Right atrium auricular region (tissue), 2 donors: ENCODE measurements at regions not wholly inside any gene's neighbourhood (a gene's known extent, or its start where the extent isn't known, plus 50 kb on each side); places are given as distances from the start of the nearest gene placed in this dataset.

Experiments
- DNase-seq: peaks from one replicate; pipeline ENCODE4 v3.0.0-alpha.2; 2019; ENCODE audit warnings: low spot score
- H3K27ac ChIP-seq, 2 donors: fragments of 200-600 bp; sonication (generic); 1 replicate in 1 of 2; 2 replicates in 1 of 2; pipeline ENCODE4 v1.5.1; 2016 to 2019
- H3K27me3 ChIP-seq, 2 donors: fragments of 200-600 bp; sonication (generic); one replicate each; pipeline versions ENCODE4 v1.5.1 to v1.6.0; 2017 to 2019
- H3K36me3 ChIP-seq: fragments of 200-600 bp; sonication (generic); one replicate; pipeline ENCODE4 v1.5.1; 2016
- H3K4me1 ChIP-seq, 2 donors: fragments of 200-600 bp; sonication (generic); one replicate each; pipeline versions ENCODE4 v1.5.1 to v1.6.0; 2017 to 2019
- H3K4me3 ChIP-seq, 2 donors: fragments of 200-600 bp; sonication (generic); 1 replicate in 1 of 2; 2 replicates in 1 of 2; pipeline ENCODE4 v1.5.1; 2017 to 2019; ENCODE audit warnings: mild to moderate bottlenecking in 1 of 2, moderate library complexity in 1 of 2
- H3K9me3 ChIP-seq, 2 donors: fragments of 200-600 bp; sonication (generic); one replicate each; pipeline ENCODE4 v1.5.1; 2019
- CTCF ChIP-seq, 2 donors: fragments of 200-600 bp; sonication (generic); IDR thresholded peaks; one replicate each; pipeline ENCODE4 v1.5.1; 2019; ENCODE audit warnings: antibody characterized with exemption in 2 of 2

GRCh38 chr6:15798533-15799255 is 135.9 kb upstream of the DTNBP1 start:
- peaks cover 0 to 20% of the 10 kb centered on the region in 2 donors for H3K4me1 ChIP-seq
- DNase-seq = no peak
- TF ChIP-seq CTCF (IDR thresholded peaks at IDR 0.05) = no peak
- no peak overlapping the region for H3K27ac ChIP-seq
- H3K9me3 ChIP-seq = peaks cover 0 to 4% of the 10 kb centered on the region in 2 donors
- no peak overlapping the region for H3K4me3 ChIP-seq
- no peaks in the 10 kb centered on the region for H3K36me3 ChIP-seq
- no peaks in the 10 kb centered on the region for H3K27me3 ChIP-seq

GRCh38 chr6:15796844-15797243 is 134.0 kb upstream of the DTNBP1 start:
- TF ChIP-seq CTCF (IDR thresholded peaks at IDR 0.05) = no peak
- Histone ChIP-seq H3K27ac (peak overlapping the region; percentile 69 to 81), H3K4me3 (no peak overlapping the region), H3K36me3 (no peaks in the 10 kb centered on the region), H3K9me3 (peaks cover 0 to 4% of the 10 kb centered on the region in 2 donors), H3K27me3 (no peaks in the 10 kb centered on the region), H3K4me1 (peaks cover 0 to 24% of the 10 kb centered on the region in 2 donors)
- DNase-seq = no peak

GRCh38 chr6:15796130-15796771 is 133.4 kb upstream of the DTNBP1 start:
- Histone ChIP-seq H3K36me3 (no peaks in the 10 kb centered on the region), H3K27ac (peak overlapping the region; percentile 69 to 81), H3K4me3 (no peak overlapping the region), H3K4me1 (peaks cover 0 to 24% of the 10 kb centered on the region in 2 donors), H3K9me3 (peaks cover 0 to 4% of the 10 kb centered on the region in 2 donors), H3K27me3 (no peaks in the 10 kb centered on the region)
- DNase-seq = no peak
- TF ChIP-seq CTCF (IDR thresholded peaks at IDR 0.05) = no peak

GRCh38 chr6:15793826-15794225 is 131.0 kb upstream of the DTNBP1 start:
- Histone ChIP-seq H3K9me3 (peaks cover 0 to 4% of the 10 kb centered on the region in 2 donors), H3K36me3 (no peaks in the 10 kb centered on the region), H3K27me3 (no peaks in the 10 kb centered on the region), H3K27ac (peak overlapping the region; percentile 46 to 70), H3K4me3 (no peak overlapping the region), H3K4me1 (peaks cover 0 to 24% of the 10 kb centered on the region in 2 donors)
- DNase-seq = no peak
- no peak for TF ChIP-seq CTCF (IDR thresholded peaks at IDR 0.05)

GRCh38 chr6:15793288-15793687 is 130.5 kb upstream of the DTNBP1 start:
- H3K4me3 ChIP-seq = no peak overlapping the region
- DNase-seq = no peak
- peaks cover 0 to 24% of the 10 kb centered on the region in 2 donors for H3K4me1 ChIP-seq
- H3K27ac ChIP-seq = peak overlapping the region in 1 of 2 donors; percentile 70
- no peak for TF ChIP-seq CTCF (IDR thresholded peaks at IDR 0.05)
- H3K36me3 ChIP-seq = no peaks in the 10 kb centered on the region
- no peaks in the 10 kb centered on the region for H3K27me3 ChIP-seq
- peaks cover 0 to 3% of the 10 kb centered on the region in 2 donors for H3K9me3 ChIP-seq
